GM12878 (cell line): ENCODE measurements at regions not wholly inside any gene's neighbourhood (a gene's known extent, or its start where the extent isn't known, plus 50 kb on each side); places are given as distances from the start of the nearest gene placed in this dataset.

Experiments
- ATAC-seq: fragments of 200-7000 bp; cut with Tn5 transposase; 3 replicates; pipeline ENCODE4 v1.9.1; 2020; ENCODE audit warnings: mild to moderate bottlenecking, moderate library complexity
- BruUV-seq: library from RNA; stranded (reverse); fragments of 400-500 nt; replicated peaks from 2 replicates; lab custom pipeline; 2021; lab: Mats Ljungman, UMichigan
- CTCF ChIA-PET: fragments of 300-600 bp; sonication (Branson Sonifier 250); formaldehyde crosslinking; extraction: SDS; loops from one replicate; lab custom pipeline; 2021; ENCODE audit warnings: inconsistent platforms; lab: Yijun Ruan, JAX
- POLR2A ChIA-PET: fragments of 350-600 bp; formaldehyde crosslinking; extraction: SDS; loops from one replicate; lab custom pipeline; 2021; ENCODE audit warnings: inconsistent platforms; lab: Charles Lee
- RAD21 ChIA-PET: fragments of 300-600 bp; sonication (Branson Sonifier 250); formaldehyde crosslinking; loops from one replicate; lab custom pipeline; 2023; ENCODE audit warnings: antibody characterized with exemption; ENCODE audit not compliant: unreplicated experiment; lab: Charles Lee
- SMC1A ChIA-PET: fragments of 300-600 bp; sonication (Branson Sonifier 250); formaldehyde crosslinking; loops from one replicate; lab custom pipeline; 2023; ENCODE audit not compliant: unreplicated experiment, uncharacterized antibody; lab: Charles Lee
- DNase-seq: peaks from one replicate; pipeline ENCODE4 v3.0.0-alpha.2; 2011; ENCODE audit warnings: low read depth, low spot score
- FAIRE-seq: peaks from 3 replicates; lab custom pipeline; 2011; peaks lifted over from hg19 to GRCh38; lab: Jason Lieb, UNC
- H2AFZ ChIP-seq: 2 replicates; pipeline ENCODE4 v1.6.0; 2011; ENCODE audit warnings: low read depth, low read length, control low read depth; ENCODE audit not compliant: control insufficient read depth
- H3K27ac ChIP-seq: 2 replicates; pipeline ENCODE4 v1.5.1; 2011; ENCODE audit warnings: control low read depth; ENCODE audit not compliant: control insufficient read depth, insufficient read depth
- H3K27me3 ChIP-seq, 2 experiments: replicated peaks in 1 of 2; 2 replicates each; pipeline versions ENCODE4 v1.6.0 to v1.6.1; 2011; ENCODE audit warnings: low read length in 1 of 2; ENCODE audit not compliant: control insufficient read depth in 2 of 2, insufficient read depth in 2 of 2
- H3K36me3 ChIP-seq, 2 experiments: 2 replicates each; pipeline ENCODE4 v1.5.1; 2011; ENCODE audit warnings: low read length in 1 of 2; ENCODE audit not compliant: control insufficient read depth in 2 of 2, insufficient read depth in 2 of 2
- H3K4me1 ChIP-seq: 2 replicates; pipeline ENCODE4 v1.6.1; 2011; ENCODE audit warnings: mild to moderate bottlenecking, low read length, moderate library complexity, mixed read lengths; ENCODE audit not compliant: control insufficient read depth, insufficient read depth
- H3K4me2 ChIP-seq: 2 replicates; pipeline ENCODE4 v1.6.0; 2011; ENCODE audit warnings: control low read depth; ENCODE audit not compliant: control insufficient read depth, insufficient read depth
- H3K4me3 ChIP-seq: fragments of 200-600 bp; sonication (generic); 2 replicates; pipeline ENCODE4 v1.5.1; 2016
- H3K79me2 ChIP-seq: 2 replicates; pipeline ENCODE4 v1.6.0; 2011; ENCODE audit warnings: low read length; ENCODE audit not compliant: control insufficient read depth, insufficient read depth
- H3K9ac ChIP-seq: 2 replicates; pipeline ENCODE4 v1.8.0; 2011; ENCODE audit warnings: low read length, control low read depth, mixed read lengths; ENCODE audit not compliant: control insufficient read depth, insufficient read depth
- H3K9me3 ChIP-seq: replicated peaks from 3 replicates; pipeline ENCODE4 v1.5.1; 2011; ENCODE audit warnings: mild to moderate bottlenecking, low read length; ENCODE audit not compliant: control insufficient read depth, insufficient read depth
- H4K20me1 ChIP-seq: 2 replicates; pipeline ENCODE4 v1.6.0; 2011; ENCODE audit not compliant: control insufficient read depth, insufficient read depth
- RBBP5 ChIP-seq: fragments of 200-600 bp; sonication (generic); conservative IDR thresholded peaks from 2 replicates; pipeline ENCODE4 v1.6.1; 2016
- RUNX3 ChIP-seq: IDR thresholded peaks from 2 replicates; pipeline ENCODE4 v1.6.1; 2012; ENCODE audit warnings: low read length, inconsistent platforms
- STAT3 ChIP-seq: IDR thresholded peaks from 2 replicates; pipeline ENCODE4 v1.6.1; 2011; ENCODE audit warnings: low read depth, low read length, improper control_type of control experiment
- in situ Hi-C: fragments of 300-500 bp; cut with MboI; formaldehyde crosslinking; loops from 9 replicates; pipeline ENCODE4 v1.14.3; 2018; ENCODE audit warnings: mixed read lengths
- intact Hi-C: fragments of 100-400 bp; cut with micrococcal nuclease; formaldehyde crosslinking; loops from one replicate; pipeline ENCODE4 v1.14.2; 2022; ENCODE audit not compliant: unreplicated experiment
- TF ChIP-seq, protein P1 (sequence below): fragments of 450-650 bp; IDR thresholded peaks from 2 replicates; pipeline ENCODE4 v1.6.1; 2017; ENCODE audit warnings: antibody characterized with exemption, mild to moderate bottlenecking, moderate library complexity

GRCh38 chr11:95345651-95346050, 114.6 kb upstream of the SESN3 start:
- intact Hi-C loops (no loop called here), in situ Hi-C loops (no loop called here)
- no peaks in the 10 kb centered on the region; the same call in 1 of the 2 replicates for H4K20me1 ChIP-seq
- DNase-seq (no peak), FAIRE-seq (peak; percentile 89), ATAC-seq (peak; percentile 68)
- TF ChIP-seq RUNX3, result peak; percentile 74
- no peak for TF ChIP-seq STAT3
- TF ChIP-seq RBBP5, result no peak
- TF ChIP-seq, protein P1, sequence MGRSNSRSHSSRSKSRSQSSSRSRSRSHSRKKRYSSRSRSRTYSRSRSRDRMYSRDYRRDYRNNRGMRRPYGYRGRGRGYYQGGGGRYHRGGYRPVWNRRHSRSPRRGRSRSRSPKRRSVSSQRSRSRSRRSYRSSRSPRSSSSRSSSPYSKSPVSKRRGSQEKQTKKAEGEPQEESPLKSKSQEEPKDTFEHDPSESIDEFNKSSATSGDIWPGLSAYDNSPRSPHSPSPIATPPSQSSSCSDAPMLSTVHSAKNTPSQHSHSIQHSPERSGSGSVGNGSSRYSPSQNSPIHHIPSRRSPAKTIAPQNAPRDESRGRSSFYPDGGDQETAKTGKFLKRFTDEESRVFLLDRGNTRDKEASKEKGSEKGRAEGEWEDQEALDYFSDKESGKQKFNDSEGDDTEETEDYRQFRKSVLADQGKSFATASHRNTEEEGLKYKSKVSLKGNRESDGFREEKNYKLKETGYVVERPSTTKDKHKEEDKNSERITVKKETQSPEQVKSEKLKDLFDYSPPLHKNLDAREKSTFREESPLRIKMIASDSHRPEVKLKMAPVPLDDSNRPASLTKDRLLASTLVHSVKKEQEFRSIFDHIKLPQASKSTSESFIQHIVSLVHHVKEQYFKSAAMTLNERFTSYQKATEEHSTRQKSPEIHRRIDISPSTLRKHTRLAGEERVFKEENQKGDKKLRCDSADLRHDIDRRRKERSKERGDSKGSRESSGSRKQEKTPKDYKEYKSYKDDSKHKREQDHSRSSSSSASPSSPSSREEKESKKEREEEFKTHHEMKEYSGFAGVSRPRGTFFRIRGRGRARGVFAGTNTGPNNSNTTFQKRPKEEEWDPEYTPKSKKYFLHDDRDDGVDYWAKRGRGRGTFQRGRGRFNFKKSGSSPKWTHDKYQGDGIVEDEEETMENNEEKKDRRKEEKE, result no peak
- no peaks in the 10 kb centered on the region for H3K79me2 ChIP-seq
- no peak overlapping the region for H2AFZ ChIP-seq
- peaks cover 4% of the 10 kb centered on the region; the same call in 1 of the 2 replicates for H3K4me1 ChIP-seq
- no peak overlapping the region for H3K9ac ChIP-seq
- ChIA-PET RAD21 (no interaction called here), POLR2A (no interaction called here), CTCF (interaction anchor here (1.2 kb wide), 1 partner anchor 113 kb away, joined by 3 read pairs; no protein-coding TSS in a partner anchor), SMC1A (interaction anchor here (1.5 kb wide), 1 partner anchor 91 kb away, joined by 5 read pairs; no protein-coding TSS in a partner anchor)
- H3K4me3 ChIP-seq, result no peak overlapping the region
- BruUV-seq, result no TSS peak
- H3K36me3 ChIP-seq, result no peaks in the 10 kb centered on the region
- H3K4me2 ChIP-seq, result no peak overlapping the region
- H3K9me3 ChIP-seq, result no peaks in the 10 kb centered on the region; the same call in 1 of the 3 replicates
- no peaks in the 10 kb centered on the region; a peak in 1 of 4 replicates for H3K27me3 ChIP-seq
- no peak overlapping the region for H3K27ac ChIP-seq
